ENCODE measurements at regions not wholly inside any gene's neighbourhood (a gene's known extent, or its start where the extent isn't known, plus 50 kb on each side); places are given as distances from the start of the nearest gene placed in this dataset.

- no peak for DNase-seq (ENCODE audit: extremely low read depth in 1 of 11, low read depth in 9 of 11, low spot score in 4 of 11)
These were observed 1279.1 kb upstream of the WWC1 start for GRCh38 chr5:167012123-167013034.

- DNase-seq (ENCODE audit: extremely low read depth in 1 of 11, low read depth in 9 of 11, low spot score in 4 of 11), result no peak
These were observed 1276.9 kb upstream of the WWC1 start for GRCh38 chr5:167014401-167015056.

GRCh38 chr5:167020418-167020817, 1271.0 kb upstream of the WWC1 start:
- no peak for DNase-seq (ENCODE audit: extremely low read depth in 1 of 11, low read depth in 9 of 11, low spot score in 4 of 11)

GRCh38 chr5:167029488-167029887, 1262.0 kb upstream of the WWC1 start:
- no peak for DNase-seq (ENCODE audit: extremely low read depth in 1 of 11, low read depth in 9 of 11, low spot score in 4 of 11)

- peak in 1 of 11 donors; percentile 4 for DNase-seq (ENCODE audit: extremely low read depth in 1 of 11, low read depth in 9 of 11, low spot score in 4 of 11)
These were observed 1260.8 kb upstream of the WWC1 start for GRCh38 chr5:167030500-167031120.

- DNase-seq (ENCODE audit: extremely low read depth in 1 of 11, low read depth in 9 of 11, low spot score in 4 of 11), result no peak
These were observed 1254.9 kb upstream of the WWC1 start for GRCh38 chr5:167036585-167036984.

GRCh38 chr5:167049043-167049663, 1242.3 kb upstream of the WWC1 start:
- peak; percentile 24 to 65 (median 31) for DNase-seq (ENCODE audit: extremely low read depth in 1 of 11, low read depth in 9 of 11, low spot score in 4 of 11)

GRCh38 chr5:167049771-167050567, 1241.5 kb upstream of the WWC1 start:
- DNase-seq (ENCODE audit: extremely low read depth in 1 of 11, low read depth in 9 of 11, low spot score in 4 of 11), result no peak

GRCh38 chr5:167050568-167051401, 1240.7 kb upstream of the WWC1 start:
- no peak for DNase-seq (ENCODE audit: extremely low read depth in 1 of 11, low read depth in 9 of 11, low spot score in 4 of 11)

- DNase-seq (ENCODE audit: extremely low read depth in 1 of 11, low read depth in 9 of 11, low spot score in 4 of 11), result no peak
These were observed 1240.1 kb upstream of the WWC1 start for GRCh38 chr5:167051402-167051768.

- DNase-seq (ENCODE audit: extremely low read depth in 1 of 11, low read depth in 9 of 11, low spot score in 4 of 11), result no peak
These were observed 1238.7 kb upstream of the WWC1 start for GRCh38 chr5:167052791-167053190.

- peak in 4 of 11 donors; percentile 12 to 21 (median 16) for DNase-seq (ENCODE audit: extremely low read depth in 1 of 11, low read depth in 9 of 11, low spot score in 4 of 11)
These were observed 1233.8 kb upstream of the WWC1 start for GRCh38 chr5:167057665-167058064.

- no peak for DNase-seq (ENCODE audit: extremely low read depth in 1 of 11, low read depth in 9 of 11, low spot score in 4 of 11)
These were observed 1229.8 kb upstream of the WWC1 start for GRCh38 chr5:167061695-167062094.

GRCh38 chr5:167063116-167063515, 1228.3 kb upstream of the WWC1 start:
- DNase-seq (ENCODE audit: extremely low read depth in 1 of 11, low read depth in 9 of 11, low spot score in 4 of 11), result no peak

GRCh38 chr5:167063788-167064187, 1227.7 kb upstream of the WWC1 start:
- DNase-seq (ENCODE audit: extremely low read depth in 1 of 11, low read depth in 9 of 11, low spot score in 4 of 11), result no peak

- no peak for DNase-seq (ENCODE audit: extremely low read depth in 1 of 11, low read depth in 9 of 11, low spot score in 4 of 11)
These were observed 1227.2 kb upstream of the WWC1 start for GRCh38 chr5:167064198-167064776.

GRCh38 chr5:167065794-167066193, 1225.7 kb upstream of the WWC1 start:
- DNase-seq (ENCODE audit: extremely low read depth in 1 of 11, low read depth in 9 of 11, low spot score in 4 of 11), result peak in 4 of 11 donors; percentile 11 to 39 (median 34)

Measured in renal cortex interstitium (tissue), 11 donors.